B cell (primary cell): ENCODE measurements at regions not wholly inside any gene's neighbourhood (a gene's known extent, or its start where the extent isn't known, plus 50 kb on each side); places are given as distances from the start of the nearest gene placed in this dataset.

ENCODE experiments used
- ATAC-seq: fragments of 200-7000 bp; cut with Tn5 transposase; one replicate; pipeline ENCODE4 v1.10.0; 2021; ENCODE audit warnings: low read depth, mild to moderate bottlenecking, moderate number of reproducible peaks, moderate library complexity
- CTCF ChIA-PET: fragments of 350-600 bp; sonication (Branson Sonifier 250); formaldehyde crosslinking; loops from one replicate; lab custom pipeline; 2021; ENCODE audit warnings: antibody characterized with exemption, inconsistent platforms; lab: Charles Lee
- POLR2A ChIA-PET: fragments of 350-600 bp; sonication (Branson Sonifier 250); formaldehyde crosslinking; loops from one replicate; lab custom pipeline; 2021; ENCODE audit warnings: antibody characterized with exemption; lab: Charles Lee
- DNase-seq: peaks from one replicate; pipeline ENCODE4 v3.0.0; 2013
- H2AFZ ChIP-seq: 2 replicates; pipeline ENCODE4 v1.6.1; 2012; ENCODE audit warnings: mild to moderate bottlenecking, low read depth, low read length; ENCODE audit not compliant: insufficient read depth, poor library complexity, severe bottlenecking
- H3K27ac ChIP-seq, 2 donors: 1 replicate in 1 of 2; 2 replicates in 1 of 2; pipeline ENCODE4 v1.5.1; 2012 to 2013; ENCODE audit warnings: low read length in 2 of 2, mild to moderate bottlenecking in 2 of 2, moderate library complexity in 1 of 2
- H3K27me3 ChIP-seq, 4 experiments: fragments of 200-600 bp in 1 of 4; sonication (generic) in 1 of 4; replicated peaks in 1 of 4; 1 replicate in 2 of 4; 2 replicates in 2 of 4; pipeline versions ENCODE4 v1.6.1 to v1.7.0; 2013 to 2016; ENCODE audit warnings: low read length in 3 of 4, mild to moderate bottlenecking in 2 of 4, mixed read lengths in 1 of 4, moderate library complexity in 1 of 4; ENCODE audit not compliant: insufficient read depth in 4 of 4, control insufficient read depth in 3 of 4; ENCODE audit errors: control extremely low read depth in 1 of 4
- H3K36me3 ChIP-seq, 2 experiments: replicated peaks in 1 of 2; 1 replicate in 1 of 2; 2 replicates in 1 of 2; pipeline versions ENCODE4 v1.6.1 to v1.7.1; 2013; ENCODE audit warnings: low read length in 1 of 2; ENCODE audit not compliant: insufficient read depth in 2 of 2, control insufficient read depth in 1 of 2; ENCODE audit errors: control extremely low read depth in 1 of 2, extremely low read depth in 1 of 2
- H3K4me1 ChIP-seq, 2 donors: fragments of 200-600 bp in 1 of 2; sonication (generic) in 1 of 2; 1 replicate in 1 of 2; 2 replicates in 1 of 2; pipeline versions ENCODE4 v1.5.1 to v1.6.1; 2013 to 2017; ENCODE audit warnings: low read length in 2 of 2; ENCODE audit not compliant: control insufficient read depth in 2 of 2, insufficient read depth in 2 of 2
- H3K4me2 ChIP-seq: replicated peaks from 2 replicates; pipeline ENCODE3; 2012; ENCODE audit warnings: mild to moderate bottlenecking, low read depth, low read length; ENCODE audit not compliant: poor library complexity, severe bottlenecking
- H3K4me3 ChIP-seq, 5 experiments: fragments of 200-600 bp in 1 of 5; sonication (generic) in 1 of 5; 1 replicate in 3 of 5; 2 replicates in 2 of 5; pipeline versions ENCODE4 v1.5.1 to v1.7.0; 2011 to 2016; ENCODE audit warnings: low read length in 4 of 5, mild to moderate bottlenecking in 4 of 5, low read depth in 2 of 5, control low read depth in 1 of 5, moderate library complexity in 1 of 5; ENCODE audit not compliant: insufficient read depth in 1 of 5; ENCODE audit errors: control extremely low read depth in 1 of 5, extremely low read depth in 1 of 5
- H3K79me2 ChIP-seq: fragments of 200-600 bp; sonication (generic); one replicate; pipeline ENCODE4 v1.6.0; 2016; ENCODE audit warnings: low read length; ENCODE audit not compliant: control insufficient read depth, insufficient read depth
- H3K9ac ChIP-seq: fragments of 200-600 bp; sonication (generic); 2 replicates; pipeline ENCODE4 v1.6.1; 2017; ENCODE audit warnings: mild to moderate bottlenecking, low read length, moderate library complexity
- H3K9me3 ChIP-seq, 3 donors: one replicate each; pipeline versions ENCODE4 v1.6.1 to v1.7.1; 2013; ENCODE audit warnings: low read length in 2 of 3; ENCODE audit not compliant: control insufficient read depth in 2 of 3, insufficient read depth in 1 of 3; ENCODE audit errors: control extremely low read depth in 1 of 3
- H4K20me1 ChIP-seq: 2 replicates; pipeline ENCODE4 v1.6.0; 2012; ENCODE audit warnings: mild to moderate bottlenecking, low read length; ENCODE audit not compliant: insufficient read depth, control insufficient read depth, poor library complexity, severe bottlenecking
- H3K27ac Mint-ChIP-seq: one replicate; pipeline ENCODE4 v1.8.0; 2021; ENCODE audit warnings: mixed read lengths
- H3K27me3 Mint-ChIP-seq: one replicate; pipeline ENCODE4 v1.8.0; 2021; ENCODE audit warnings: mixed read lengths
- H3K4me1 Mint-ChIP-seq: one replicate; pipeline ENCODE4 v1.8.0; 2021; ENCODE audit warnings: mixed read lengths
- H3K4me3 Mint-ChIP-seq: one replicate; pipeline ENCODE4 v1.8.0; 2021; ENCODE audit warnings: mixed read lengths
- H3K9me3 Mint-ChIP-seq: one replicate; pipeline ENCODE4 v1.8.0; 2022; ENCODE audit warnings: mixed read lengths; ENCODE audit not compliant: insufficient read depth
- EZH2 ChIP-seq: IDR thresholded peaks from 2 replicates; pipeline ENCODE4 v1.6.1; 2012; ENCODE audit warnings: borderline replicate concordance, low read depth, mild to moderate bottlenecking, moderate library complexity, low read length; ENCODE audit not compliant: insufficient read depth, poor library complexity, severe bottlenecking
- WGBS: methylation state at CpG from one replicate; pipeline ENCODE4 v1.1.5; 2013; ENCODE audit warnings: missing lambda C conversion rate; ENCODE audit not compliant: insufficient coverage; 5-methylcytosine and 5-hydroxymethylcytosine counted together
- intact Hi-C: fragments of 100-400 bp; cut with micrococcal nuclease; formaldehyde crosslinking; loops from one replicate; pipeline ENCODE4 v1.10.0; 2022
- TF ChIP-seq, protein P1 (sequence below): fragments of 200-600 bp; IDR thresholded peaks from one replicate; pipeline ENCODE4 v1.8.0; 2022; ENCODE audit warnings: antibody characterized with exemption, mild to moderate bottlenecking

DNA sequence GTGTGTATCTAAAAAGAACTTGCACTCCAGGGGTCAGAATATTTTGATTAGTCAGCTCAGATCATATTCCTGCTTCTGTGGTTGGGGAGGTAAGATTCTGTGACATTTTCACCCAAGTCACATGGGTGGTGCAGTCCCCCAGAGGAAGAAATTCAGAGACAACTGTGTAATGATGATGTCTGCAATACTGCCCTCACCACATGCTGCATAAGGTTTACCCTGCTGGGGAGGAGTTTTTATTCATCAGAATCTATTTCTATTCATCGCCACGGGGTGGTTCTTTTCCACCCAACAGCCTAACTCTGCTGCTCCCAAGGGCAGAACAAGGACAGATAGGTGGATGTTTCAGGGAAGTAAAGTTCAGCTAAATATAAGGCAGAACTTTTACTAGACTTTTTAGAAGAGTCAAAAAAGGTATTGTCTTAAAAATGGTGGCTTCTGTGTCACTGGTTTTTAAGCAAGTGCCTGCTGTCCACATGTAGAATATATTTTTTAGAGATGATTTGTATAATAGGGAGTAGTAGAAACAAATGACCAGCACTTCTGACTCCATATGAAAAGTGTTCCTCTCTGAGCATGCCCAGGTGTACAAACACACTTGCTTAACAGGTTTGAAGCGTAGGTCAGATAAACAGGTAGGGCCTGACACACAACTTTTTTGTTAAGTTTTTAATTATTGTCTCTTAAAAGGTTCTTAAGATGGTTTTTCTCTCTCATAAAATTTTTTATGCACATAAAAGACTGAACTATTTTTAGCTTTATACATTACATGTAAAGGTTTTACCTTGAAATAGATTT is 352.7 kb downstream of the LRRC70 start:
- no peaks in the 10 kb centered on the region for H3K4me1 ChIP-seq
- no peak overlapping the region for H3K4me3 Mint-ChIP-seq
- no peak overlapping the region for H3K4me3 ChIP-seq
- H3K4me2 ChIP-seq = no peak overlapping the region
- H3K27ac ChIP-seq = no peak overlapping the region
- H3K27ac Mint-ChIP-seq = no peak overlapping the region
- H3K27me3 Mint-ChIP-seq = no peaks in the 10 kb centered on the region
- DNase-seq (no peak), ATAC-seq (no peak)
- no peaks in the 10 kb centered on the region for H3K4me1 Mint-ChIP-seq
- no peak overlapping the region for H2AFZ ChIP-seq
- H3K36me3 ChIP-seq = no peaks in the 10 kb centered on the region
- no peaks in the 10 kb centered on the region for H3K79me2 ChIP-seq
- H3K9me3 Mint-ChIP-seq = no peaks in the 10 kb centered on the region
- H3K27me3 ChIP-seq = no peaks in the 10 kb centered on the region
- TF ChIP-seq, protein P1, sequence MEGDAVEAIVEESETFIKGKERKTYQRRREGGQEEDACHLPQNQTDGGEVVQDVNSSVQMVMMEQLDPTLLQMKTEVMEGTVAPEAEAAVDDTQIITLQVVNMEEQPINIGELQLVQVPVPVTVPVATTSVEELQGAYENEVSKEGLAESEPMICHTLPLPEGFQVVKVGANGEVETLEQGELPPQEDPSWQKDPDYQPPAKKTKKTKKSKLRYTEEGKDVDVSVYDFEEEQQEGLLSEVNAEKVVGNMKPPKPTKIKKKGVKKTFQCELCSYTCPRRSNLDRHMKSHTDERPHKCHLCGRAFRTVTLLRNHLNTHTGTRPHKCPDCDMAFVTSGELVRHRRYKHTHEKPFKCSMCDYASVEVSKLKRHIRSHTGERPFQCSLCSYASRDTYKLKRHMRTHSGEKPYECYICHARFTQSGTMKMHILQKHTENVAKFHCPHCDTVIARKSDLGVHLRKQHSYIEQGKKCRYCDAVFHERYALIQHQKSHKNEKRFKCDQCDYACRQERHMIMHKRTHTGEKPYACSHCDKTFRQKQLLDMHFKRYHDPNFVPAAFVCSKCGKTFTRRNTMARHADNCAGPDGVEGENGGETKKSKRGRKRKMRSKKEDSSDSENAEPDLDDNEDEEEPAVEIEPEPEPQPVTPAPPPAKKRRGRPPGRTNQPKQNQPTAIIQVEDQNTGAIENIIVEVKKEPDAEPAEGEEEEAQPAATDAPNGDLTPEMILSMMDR = no peak
- TF ChIP-seq EZH2 = no peak
- H3K9ac ChIP-seq = no peak overlapping the region
- no CpG with 5 or more reads among the region's 3 CpGs for WGBS
- ChIA-PET POLR2A (no interaction called here), CTCF (no interaction called here)
- H3K9me3 ChIP-seq = no peaks in the 10 kb centered on the region
- intact Hi-C loops = no loop called here
- no peaks in the 10 kb centered on the region for H4K20me1 ChIP-seq

DNA sequence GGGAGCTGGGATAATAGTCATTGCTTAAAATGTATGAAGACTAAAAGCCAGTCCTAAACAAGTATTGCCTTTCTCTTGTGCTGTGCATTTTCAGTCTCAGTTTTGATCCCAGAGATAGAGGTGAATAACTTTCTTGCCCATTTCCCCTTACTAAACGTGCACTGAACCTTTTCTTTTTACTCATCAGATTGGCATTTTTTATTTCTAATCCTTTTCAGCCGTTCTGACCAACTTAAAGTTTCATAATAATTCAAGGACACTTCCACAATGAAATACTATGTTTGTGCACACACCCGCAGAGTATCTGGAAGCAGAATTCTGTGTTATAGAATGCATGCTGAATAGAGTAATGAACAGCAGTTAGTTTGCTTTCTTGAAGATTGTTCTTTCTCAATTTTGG is 343.6 kb downstream of the LRRC70 start:
- no peaks in the 10 kb centered on the region for H3K9me3 Mint-ChIP-seq
- POLR2A ChIA-PET = no interaction called here
- H3K27ac Mint-ChIP-seq = no peak overlapping the region
- Histone ChIP-seq H3K9ac (no peak overlapping the region), H3K36me3 (no peaks in the 10 kb centered on the region), H2AFZ (no peak overlapping the region), H4K20me1 (no peaks in the 10 kb centered on the region), H3K9me3 (no peaks in the 10 kb centered on the region), H3K79me2 (no peaks in the 10 kb centered on the region), H3K4me2 (no peak overlapping the region), H3K27me3 (no peaks in the 10 kb centered on the region), H3K27ac (no peak overlapping the region), H3K4me1 (no peaks in the 10 kb centered on the region), H3K4me3 (no peak overlapping the region)
- no peak for TF ChIP-seq EZH2
- TF ChIP-seq, protein P1 = no peak
- no CpG with 5 or more reads among the region's 3 CpGs for WGBS
- H3K4me3 Mint-ChIP-seq = no peak overlapping the region
- no peaks in the 10 kb centered on the region for H3K27me3 Mint-ChIP-seq
- H3K4me1 Mint-ChIP-seq = no peaks in the 10 kb centered on the region
- intact Hi-C loops = no loop called here
- ATAC-seq = no peak
- DNase-seq = no peak
- CTCF ChIA-PET = no interaction called here
